ENCODE measurements at regions not wholly inside any gene's neighbourhood (a gene's known extent, or its start where the extent isn't known, plus 50 kb on each side); places are given as distances from the start of the nearest gene placed in this dataset.

GRCh38 chr18:27582760-27583412 is 397.8 kb upstream of the CHST9 start:
- Histone ChIP-seq H3K4me2 (no peak overlapping the region), H3F3A (ENCODE audit: low read depth) (peaks cover 13% of the 10 kb centered on the region), H2AFZ (replicated peaks) (no peak overlapping the region), H3K36me3 (no peaks in the 10 kb centered on the region), H3K27me3 (no peaks in the 10 kb centered on the region), H3K9ac (no peak overlapping the region), H3K9me3 (ENCODE audit: low read depth) (peaks cover 4% of the 10 kb centered on the region), H3K4me3 (no peak overlapping the region), H3K4me1 (peaks cover 13% of the 10 kb centered on the region), H3K27ac (no peak overlapping the region), H3K79me2 (ENCODE audit: low read depth) (no peaks in the 10 kb centered on the region), H4K20me1 (ENCODE audit: low read depth) (no peaks in the 10 kb centered on the region)
- Mint-ChIP-seq H3K27ac (no peak overlapping the region), H3K4me3 (no peak overlapping the region), H3K9me3 (peaks cover 29% of the 10 kb centered on the region), H3K27me3 (ENCODE audit: insufficient read depth, low read depth) (peaks cover 3% of the 10 kb centered on the region), H3K36me3 (peaks cover 12% of the 10 kb centered on the region), H3K4me1 (peaks cover 14% of the 10 kb centered on the region)
- DNase-seq (ENCODE audit: low spot score): no peak
- TF ChIP-seq CTCF (IDR thresholded peaks at IDR 0.05) (no peak), EZH2phosphoT487 (IDR thresholded peaks at IDR 0.05) (no peak), EZH2 (IDR thresholded peaks at IDR 0.05) (no peak)

DNA sequence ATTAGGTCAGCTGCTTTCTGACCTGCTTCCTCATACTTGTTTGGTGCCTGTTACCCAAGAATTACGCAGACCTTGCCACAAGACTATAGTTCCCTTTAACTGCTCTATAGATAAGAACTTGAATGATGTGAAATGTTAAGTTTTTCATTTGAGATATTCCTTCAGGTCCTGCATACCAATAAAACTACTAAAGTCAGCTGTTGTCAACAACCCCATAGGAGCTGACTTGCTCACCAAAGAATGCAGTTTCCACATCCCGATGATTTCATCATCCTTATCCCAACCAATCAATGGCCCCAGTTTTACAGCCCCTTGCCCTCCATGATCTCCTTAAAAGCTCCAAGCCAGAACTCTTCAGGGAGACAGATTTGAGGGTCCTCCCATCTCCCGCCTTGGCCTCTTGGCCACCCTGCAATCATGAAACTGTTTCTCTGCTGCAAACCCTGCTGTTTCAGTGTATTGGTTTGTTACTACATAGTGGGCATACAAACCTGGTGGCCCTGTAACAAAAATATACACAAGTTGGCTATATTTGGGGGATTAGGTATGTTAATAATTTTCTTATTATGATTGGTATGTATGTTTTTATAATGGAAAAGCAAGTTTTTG is 396.3 kb upstream of the CHST9 start:
- H3K27ac ChIP-seq: no peak overlapping the region
- H3K9me3 ChIP-seq (ENCODE audit: low read depth): peaks cover 4% of the 10 kb centered on the region
- Mint-ChIP-seq H3K4me3 (no peak overlapping the region), H3K36me3 (peaks cover 12% of the 10 kb centered on the region), H3K27ac (no peak overlapping the region), H3K9me3 (peaks cover 29% of the 10 kb centered on the region), H3K27me3 (ENCODE audit: insufficient read depth, low read depth) (peaks cover 3% of the 10 kb centered on the region), H3K4me1 (peaks cover 24% of the 10 kb centered on the region)
- H3K79me2 ChIP-seq (ENCODE audit: low read depth): no peaks in the 10 kb centered on the region
- TF ChIP-seq EZH2phosphoT487 (IDR thresholded peaks at IDR 0.05) (no peak), CTCF (IDR thresholded peaks at IDR 0.05) (no peak), EZH2 (IDR thresholded peaks at IDR 0.05) (no peak)
- peaks cover 12% of the 10 kb centered on the region for H3F3A ChIP-seq (ENCODE audit: low read depth)
- no peak for DNase-seq (ENCODE audit: low spot score)
- no peak overlapping the region for H3K4me2 ChIP-seq
- H4K20me1 ChIP-seq (ENCODE audit: low read depth): no peaks in the 10 kb centered on the region
- H3K36me3 ChIP-seq: no peaks in the 10 kb centered on the region
- H3K4me3 ChIP-seq: no peak overlapping the region
- peaks cover 19% of the 10 kb centered on the region for H3K4me1 ChIP-seq
- H3K9ac ChIP-seq: no peak overlapping the region
- no peak overlapping the region for H2AFZ ChIP-seq (replicated peaks)
- H3K27me3 ChIP-seq: no peaks in the 10 kb centered on the region

DNA sequence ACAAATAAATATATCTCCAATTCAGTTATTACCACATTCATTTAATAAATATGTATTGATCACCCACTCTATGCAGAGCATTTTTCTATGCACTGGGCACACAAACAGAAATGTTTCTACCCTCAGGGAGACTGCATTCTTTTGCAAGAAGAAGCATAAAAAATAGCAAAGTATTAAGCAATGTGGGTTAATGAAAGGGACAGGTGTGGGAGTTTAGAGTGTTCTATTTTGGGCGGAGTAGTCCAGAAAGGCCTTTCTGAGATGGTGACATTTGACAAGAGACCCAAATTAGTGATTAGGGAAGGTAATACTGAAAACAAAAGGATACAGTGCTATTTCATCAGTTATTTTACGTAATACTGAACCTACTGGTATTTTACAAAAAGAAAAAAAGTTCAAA is 394.3 kb upstream of the CHST9 start:
- Mint-ChIP-seq H3K9me3 (peaks cover 28% of the 10 kb centered on the region), H3K4me1 (peaks cover 24% of the 10 kb centered on the region), H3K36me3 (peaks cover 12% of the 10 kb centered on the region), H3K4me3 (no peak overlapping the region), H3K27ac (peak overlapping the region; percentile 42), H3K27me3 (ENCODE audit: insufficient read depth, low read depth) (peaks cover 2% of the 10 kb centered on the region)
- Histone ChIP-seq H3K4me1 (peaks cover 19% of the 10 kb centered on the region), H3K27ac (no peak overlapping the region), H3K79me2 (ENCODE audit: low read depth) (no peaks in the 10 kb centered on the region), H3K9me3 (ENCODE audit: low read depth) (peaks cover 4% of the 10 kb centered on the region), H3K27me3 (no peaks in the 10 kb centered on the region), H4K20me1 (ENCODE audit: low read depth) (no peaks in the 10 kb centered on the region), H3K36me3 (no peaks in the 10 kb centered on the region), H3F3A (ENCODE audit: low read depth) (no peaks in the 10 kb centered on the region), H3K9ac (no peak overlapping the region), H2AFZ (replicated peaks) (no peak overlapping the region), H3K4me3 (no peak overlapping the region), H3K4me2 (no peak overlapping the region)
- TF ChIP-seq EZH2 (IDR thresholded peaks at IDR 0.05) (no peak), EZH2phosphoT487 (IDR thresholded peaks at IDR 0.05) (no peak), CTCF (IDR thresholded peaks at IDR 0.05) (no peak)
- DNase-seq (ENCODE audit: low spot score): no peak
